ENCODE measurements at regions not wholly inside any gene's neighbourhood (a gene's known extent, or its start where the extent isn't known, plus 50 kb on each side); places are given as distances from the start of the nearest gene placed in this dataset.

DNA sequence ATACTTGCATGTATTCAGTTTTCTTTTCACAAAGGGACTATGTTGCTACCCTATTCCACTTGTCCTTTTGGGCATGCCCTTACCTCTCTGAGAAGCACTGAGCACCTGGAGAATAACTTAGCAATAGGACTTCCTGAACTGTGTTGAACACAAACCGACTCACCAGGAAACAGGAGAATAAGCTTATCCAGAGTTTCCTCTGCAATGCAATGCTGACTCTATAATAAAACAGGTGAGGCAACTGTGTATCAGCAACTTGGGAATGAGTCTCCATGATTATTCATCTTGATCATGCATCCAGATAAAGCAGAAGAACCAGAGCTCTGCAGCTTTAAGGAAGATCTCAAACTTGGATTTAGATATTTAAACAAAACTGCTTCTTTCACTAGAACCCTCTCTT is 806.5 kb downstream of the IGSF11 start (continued):
- TF ChIP-seq SIRT6 (IDR thresholded peaks at IDR 0.05; ENCODE audit: low read length) (no peak), TEAD4 (IDR thresholded peaks at IDR 0.05; ENCODE audit: low read depth, low read length) (no peak)
